Fibroblast of skin of abdomen (primary cell): ENCODE measurements at regions not wholly inside any gene's neighbourhood (a gene's known extent, or its start where the extent isn't known, plus 50 kb on each side); places are given as distances from the start of the nearest gene placed in this dataset.
A peak's percentile ranks its signal among the peaks of the same experiment; 100 is the strongest.

Experiments used
- DNase-seq: peaks from one replicate; pipeline ENCODE4 v3.0.0-alpha.2; 2013

DNA sequence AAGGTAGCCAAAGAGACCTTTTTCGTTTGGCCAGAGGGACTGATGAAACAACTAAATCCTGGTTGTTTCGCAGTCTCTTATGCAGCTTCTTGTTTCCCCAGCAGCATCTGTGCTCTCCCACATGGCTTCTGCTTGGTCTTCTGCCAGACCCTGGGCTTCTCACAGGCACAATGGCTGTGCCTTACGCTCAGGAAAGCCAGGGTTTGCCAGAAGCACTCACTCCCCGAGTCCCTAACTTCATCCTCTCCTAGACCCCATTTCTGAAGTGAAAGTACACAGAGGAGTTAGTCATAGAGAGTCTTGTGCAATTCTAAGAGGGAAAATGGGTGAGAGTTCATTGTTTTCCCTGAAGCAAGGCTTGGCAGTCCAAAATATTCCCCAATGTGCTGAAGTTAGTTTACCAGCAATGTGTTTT lies 121.7 kb downstream of the EVX1 start:
- DNase-seq = peak; percentile 58

DNA sequence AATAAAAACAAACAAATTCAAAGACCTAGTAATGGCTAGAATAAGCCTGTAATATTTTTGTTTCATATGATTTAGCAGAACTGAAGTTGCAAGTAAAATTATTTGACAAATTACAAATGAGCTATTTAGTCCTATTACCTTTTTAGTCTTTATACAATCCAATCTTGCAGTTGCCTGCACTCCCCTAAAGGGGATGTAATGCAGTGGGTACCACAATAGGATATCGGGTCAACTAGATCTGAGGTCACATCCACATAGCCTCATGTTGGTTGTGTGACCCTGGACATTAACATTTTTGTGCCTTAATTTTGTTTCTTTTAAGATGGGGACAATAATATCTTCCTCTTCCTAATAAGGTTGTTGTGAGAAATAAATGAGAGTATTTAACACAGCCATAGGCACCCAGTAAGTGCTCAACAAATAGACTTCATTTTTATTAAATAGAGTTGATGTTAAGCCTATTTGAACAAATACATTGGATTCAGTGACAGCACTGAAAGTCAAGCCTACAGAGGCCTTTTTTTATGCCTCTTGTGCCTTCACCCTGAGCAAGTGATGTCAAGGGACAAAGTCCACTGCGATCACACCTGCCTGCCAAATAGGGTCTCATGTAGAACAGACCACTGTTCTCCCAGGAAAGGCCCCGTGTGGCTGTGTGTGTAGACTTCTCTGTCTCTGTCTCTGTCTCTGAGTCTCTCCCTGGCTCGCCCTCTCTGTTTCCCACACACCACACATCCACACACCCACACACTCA lies 124.8 kb downstream of the EVX1 start:
- DNase-seq = no peak

DNA sequence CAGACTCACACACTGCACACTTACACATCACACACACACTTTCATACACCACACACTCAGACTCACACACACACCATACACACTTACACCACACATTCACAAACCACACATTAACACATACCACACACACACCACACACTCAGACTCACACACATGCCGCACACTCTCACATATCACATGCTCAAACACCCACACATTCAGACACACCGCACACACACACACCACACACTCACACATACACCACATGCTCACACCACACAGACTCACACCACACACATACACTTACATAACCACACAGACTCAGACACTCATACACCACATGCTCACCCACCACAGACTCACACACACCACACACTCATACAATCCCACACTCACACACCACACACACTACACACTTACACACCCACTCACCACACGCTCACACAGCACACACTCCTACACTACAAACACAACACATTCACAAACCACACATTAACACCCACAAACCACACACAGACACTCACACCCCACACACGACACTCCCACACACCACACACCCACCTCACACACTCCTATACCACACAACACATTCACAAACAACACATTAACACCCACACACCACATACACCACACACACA lies 125.4 kb downstream of the EVX1 start:
- no peak for DNase-seq

DNA sequence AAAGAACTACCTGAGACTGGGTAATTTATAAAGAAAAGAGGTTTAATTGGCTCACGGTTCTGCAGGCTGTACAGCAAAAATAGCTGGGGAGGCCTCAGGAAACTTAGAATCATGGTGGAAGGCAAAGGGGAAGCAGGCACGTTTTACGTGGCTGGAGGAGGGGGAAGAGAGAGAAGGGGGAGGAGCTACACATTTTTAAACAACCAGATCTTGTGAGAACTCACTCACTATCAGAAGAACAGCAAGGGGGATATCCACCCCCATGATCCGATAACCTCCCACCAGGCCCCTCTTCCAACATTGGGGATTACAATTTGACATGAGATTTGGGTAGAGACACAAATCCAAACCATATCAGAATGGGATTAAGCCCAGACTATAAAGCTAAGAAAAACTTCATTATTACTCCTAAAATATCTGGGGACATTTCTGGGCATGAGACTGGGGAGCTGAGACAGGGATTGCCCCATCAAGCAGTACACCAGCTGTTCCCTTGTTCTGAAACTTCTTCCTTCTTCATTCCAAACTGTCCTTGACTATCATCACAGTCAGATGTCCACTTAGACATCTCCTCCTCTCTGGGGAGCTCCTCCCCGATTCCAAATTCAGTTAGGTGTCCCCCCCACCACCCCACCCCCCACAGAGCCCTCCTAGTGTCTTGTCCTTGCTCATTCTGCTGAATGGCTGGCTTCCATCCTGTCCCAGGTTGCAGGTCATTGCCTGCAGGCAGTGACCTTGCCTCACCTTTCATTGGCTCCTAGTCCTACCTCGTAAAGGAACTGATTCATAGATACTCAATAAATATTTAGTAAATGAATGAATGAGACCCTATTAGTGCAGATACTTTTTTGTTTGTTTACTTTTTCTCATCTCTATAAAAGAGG lies 132.6 kb downstream of the EVX1 start:
- no peak for DNase-seq

DNA sequence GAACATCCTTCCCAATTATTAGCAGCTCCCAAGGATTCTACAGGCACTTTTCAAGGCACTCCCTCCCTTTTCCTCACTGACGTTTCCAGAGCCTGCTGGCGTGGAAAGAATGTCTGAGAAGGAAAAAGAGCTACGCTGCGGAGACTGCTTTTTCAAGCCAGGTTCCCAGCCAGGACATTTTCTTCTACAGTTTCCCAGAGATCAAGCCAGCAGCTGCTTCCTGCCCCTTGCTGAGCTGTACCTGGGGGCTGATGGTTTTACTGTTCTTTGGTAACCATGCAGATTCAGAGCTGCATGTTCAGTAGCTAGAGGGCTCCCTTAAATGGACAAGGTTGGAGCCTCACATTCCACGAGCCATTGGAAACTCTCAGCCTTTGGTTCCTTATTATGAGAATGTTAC lies 133.4 kb downstream of the EVX1 start:
- DNase-seq = no peak

DNA sequence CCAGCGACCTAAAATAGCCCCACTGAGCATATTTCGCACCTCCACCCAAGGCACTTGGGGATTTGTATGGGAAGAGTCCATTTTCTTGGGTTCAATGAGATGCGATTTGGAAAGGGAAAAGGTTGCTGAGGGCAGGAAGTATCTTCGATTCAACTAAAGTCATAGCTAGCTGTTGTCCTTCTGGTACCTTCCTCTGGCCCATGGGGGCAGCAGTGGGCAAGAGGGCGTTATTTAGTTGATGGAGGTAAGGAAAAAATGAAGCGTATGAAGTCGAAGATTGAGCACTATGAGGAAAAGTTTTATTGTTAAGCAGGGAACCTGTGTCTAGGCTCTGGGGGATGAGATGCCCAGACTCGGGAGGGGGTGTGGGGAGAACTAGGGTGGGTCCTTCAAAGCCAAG lies 135.4 kb downstream of the EVX1 start:
- no peak for DNase-seq

DNA sequence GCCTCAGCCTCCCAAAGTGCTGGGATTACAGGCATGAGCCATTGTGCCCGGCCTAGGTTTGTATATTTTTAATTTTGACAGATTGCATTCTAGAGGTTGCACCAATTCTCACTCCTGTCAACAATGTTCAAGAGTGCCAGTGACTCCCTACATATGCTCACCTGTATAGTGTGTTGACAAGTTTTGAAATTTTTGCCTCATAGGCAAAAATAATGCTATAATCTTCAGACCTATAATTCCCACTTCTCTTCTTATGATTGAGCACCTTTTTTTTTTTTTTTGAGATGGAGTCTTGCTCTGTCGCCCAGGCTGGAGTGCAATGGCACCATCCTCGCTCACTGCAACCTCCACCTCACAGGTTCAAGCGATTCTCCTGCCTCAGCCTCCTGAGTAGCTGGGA lies 139.7 kb downstream of the EVX1 start:
- no peak for DNase-seq

DNA sequence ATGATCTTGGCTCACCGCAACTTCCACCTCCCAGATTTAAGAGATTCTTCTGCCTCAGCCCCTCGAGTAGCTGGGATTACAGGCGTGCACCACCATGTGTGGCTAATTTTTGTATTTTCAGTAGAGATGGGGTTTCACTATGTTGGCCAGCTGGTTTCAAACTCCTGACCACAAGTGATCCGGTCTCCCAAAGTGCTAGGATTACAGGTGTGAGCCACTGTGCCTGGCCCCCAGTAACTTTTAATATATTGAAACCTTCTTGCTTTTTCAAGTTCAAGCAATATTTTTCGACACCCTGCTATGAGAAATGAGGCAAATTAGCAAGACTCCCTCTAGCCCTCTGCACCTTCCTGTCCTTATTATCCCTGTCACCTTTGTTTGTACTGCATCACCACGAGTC lies 144.0 kb downstream of the EVX1 start:
- no peak for DNase-seq

DNA sequence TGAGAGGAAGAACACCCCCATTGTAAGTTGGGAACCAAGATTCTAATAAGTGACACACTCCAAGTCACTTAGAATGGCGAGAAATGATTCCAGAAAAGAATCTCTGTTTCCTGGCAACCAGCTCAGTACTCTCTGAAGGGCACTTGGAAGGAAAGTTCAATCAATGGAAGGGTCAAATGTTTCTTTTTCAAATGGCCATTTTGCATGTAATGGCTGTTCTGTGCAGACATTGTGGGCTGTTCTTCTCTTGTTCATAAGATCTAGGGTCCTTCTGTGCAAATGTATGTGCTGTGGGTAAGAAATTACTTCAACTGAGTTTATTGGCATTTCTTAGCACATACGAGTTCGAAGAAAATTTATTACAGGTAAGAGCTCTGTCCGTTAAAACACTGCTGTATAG lies 145.3 kb downstream of the EVX1 start:
- DNase-seq = no peak

DNA sequence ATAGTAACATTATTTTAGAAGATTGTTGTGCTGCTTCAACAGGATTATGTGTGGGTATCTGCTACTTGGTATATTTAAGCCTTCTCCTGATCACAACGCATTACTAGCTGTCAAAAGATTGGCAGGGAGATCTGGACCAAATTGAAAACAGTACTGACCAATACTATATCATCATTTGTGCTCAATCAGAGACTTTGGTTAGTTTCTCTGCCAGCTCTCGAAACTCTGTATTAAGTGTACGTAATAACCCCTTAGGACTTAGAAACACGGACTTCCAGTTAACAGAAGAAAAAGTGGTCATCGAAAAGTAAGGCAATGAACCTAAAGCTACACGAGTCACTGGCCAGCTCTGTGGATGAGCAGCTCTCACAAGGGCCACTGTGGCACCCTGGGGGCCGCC lies 146.0 kb downstream of the EVX1 start:
- no peak for DNase-seq

DNA sequence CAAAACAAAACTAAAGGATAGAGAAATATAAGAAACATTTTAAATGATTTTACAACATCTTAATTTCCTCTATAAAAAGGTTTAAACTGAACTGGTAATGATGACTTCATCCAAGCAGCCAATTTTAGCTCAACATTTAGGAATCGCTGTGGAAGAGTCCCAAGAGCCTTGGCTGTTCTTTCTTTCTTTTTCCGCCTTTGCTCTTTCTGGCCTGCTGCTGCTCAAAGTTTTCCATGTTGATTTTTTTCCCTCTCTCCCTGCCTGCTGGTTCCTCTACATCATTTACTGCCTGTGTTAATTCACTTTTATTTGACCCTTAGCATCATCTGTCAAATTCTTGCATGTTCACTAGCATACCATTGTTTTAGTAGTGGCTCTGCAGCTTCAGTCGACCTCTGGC lies 146.9 kb downstream of the EVX1 start:
- DNase-seq = no peak

DNA sequence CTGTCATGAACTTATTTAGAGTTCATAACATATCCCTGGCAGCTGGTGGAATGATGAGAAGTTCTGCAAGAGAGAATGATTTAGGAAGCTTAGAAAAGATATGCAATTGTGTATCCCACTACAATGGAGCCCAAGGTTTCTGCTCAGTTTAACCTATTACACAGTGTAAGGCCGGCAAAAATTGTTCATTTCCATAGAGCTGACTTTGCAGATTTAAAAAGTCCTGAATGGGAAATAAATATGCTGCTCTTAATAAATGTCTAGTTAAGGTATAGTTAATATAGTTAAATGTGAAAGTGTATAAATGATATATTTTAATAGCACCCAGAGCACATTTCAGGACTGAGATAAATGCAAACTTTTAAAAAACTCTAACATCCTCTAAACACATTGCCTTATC lies 149.9 kb downstream of the EVX1 start:
- DNase-seq = no peak

DNA sequence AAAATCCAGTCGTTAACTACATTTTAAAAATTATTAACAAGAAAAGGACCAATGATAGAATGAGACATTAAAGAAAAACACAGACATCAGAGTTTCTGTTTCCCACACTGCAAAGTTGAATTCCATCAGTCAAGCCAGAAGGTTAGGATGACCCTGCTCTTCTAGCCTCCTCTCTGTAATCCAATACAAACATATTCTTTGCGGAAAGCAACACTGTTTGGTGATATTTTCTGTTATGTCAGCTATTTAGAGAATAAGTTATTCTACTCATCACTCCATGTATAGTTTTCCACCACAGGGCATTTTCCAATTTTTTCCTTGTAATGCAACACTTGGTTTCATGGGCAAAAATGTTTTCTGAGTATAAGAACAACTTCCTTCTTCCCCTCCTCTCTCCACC lies 152.3 kb downstream of the EVX1 start:
- no peak for DNase-seq

DNA sequence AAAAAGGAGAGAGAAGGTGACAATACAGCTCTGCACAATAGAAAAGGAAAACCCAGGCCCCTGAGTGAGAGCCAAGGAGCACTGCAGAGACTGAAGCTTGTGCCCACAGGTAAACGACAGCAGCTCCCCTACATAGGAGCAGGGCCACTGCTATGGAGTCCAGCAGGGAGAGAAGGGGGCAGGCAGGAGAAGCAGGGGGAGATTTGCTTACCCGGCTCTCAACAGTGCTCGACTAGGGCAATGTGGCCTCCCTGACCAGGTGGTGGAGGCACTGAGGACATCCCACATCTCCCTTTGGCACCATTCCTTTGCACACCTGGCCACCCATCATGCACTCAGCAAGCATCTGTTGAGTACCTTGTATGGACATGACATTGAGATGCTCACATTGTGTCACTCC lies 153.0 kb downstream of the EVX1 start:
- DNase-seq = no peak

DNA sequence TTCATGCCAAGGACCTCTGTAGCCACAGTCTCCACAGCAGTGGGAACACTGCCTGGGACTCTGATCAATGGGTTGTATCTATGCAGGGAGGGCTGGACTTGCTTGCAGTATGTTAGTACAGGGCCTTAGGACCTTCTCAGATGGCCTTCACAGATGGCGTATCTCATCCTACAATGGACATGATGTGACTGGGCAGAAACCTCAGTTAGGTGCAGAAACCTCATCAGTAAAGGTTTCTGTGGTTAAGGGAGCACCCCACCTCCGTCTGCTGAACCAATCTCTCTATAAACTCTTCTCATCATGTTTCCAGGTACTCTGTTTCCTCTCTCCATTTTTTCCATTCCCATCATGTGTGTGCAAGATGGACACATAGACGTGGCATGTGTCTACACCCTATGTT lies 154.9 kb downstream of the EVX1 start:
- no peak for DNase-seq

DNA sequence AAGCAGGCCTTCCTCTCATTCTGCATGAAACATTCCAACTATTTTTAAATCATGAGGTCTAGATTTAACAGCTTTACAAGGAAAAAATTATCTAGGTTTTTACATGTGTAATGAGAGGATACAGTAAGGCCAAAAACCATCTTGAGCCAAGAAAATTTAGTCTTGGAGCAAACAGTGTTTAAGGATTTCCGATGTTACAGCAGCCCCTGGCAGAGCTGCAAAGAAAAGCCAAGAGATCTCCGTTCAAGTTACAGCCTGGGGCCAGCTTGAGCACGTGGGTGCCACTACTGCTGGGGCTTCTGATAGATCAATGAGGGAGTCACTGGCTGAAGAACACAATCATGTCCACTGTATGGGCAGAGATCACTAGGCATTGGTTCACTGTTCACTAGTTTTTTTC lies 156.2 kb downstream of the EVX1 start:
- DNase-seq = no peak

DNA sequence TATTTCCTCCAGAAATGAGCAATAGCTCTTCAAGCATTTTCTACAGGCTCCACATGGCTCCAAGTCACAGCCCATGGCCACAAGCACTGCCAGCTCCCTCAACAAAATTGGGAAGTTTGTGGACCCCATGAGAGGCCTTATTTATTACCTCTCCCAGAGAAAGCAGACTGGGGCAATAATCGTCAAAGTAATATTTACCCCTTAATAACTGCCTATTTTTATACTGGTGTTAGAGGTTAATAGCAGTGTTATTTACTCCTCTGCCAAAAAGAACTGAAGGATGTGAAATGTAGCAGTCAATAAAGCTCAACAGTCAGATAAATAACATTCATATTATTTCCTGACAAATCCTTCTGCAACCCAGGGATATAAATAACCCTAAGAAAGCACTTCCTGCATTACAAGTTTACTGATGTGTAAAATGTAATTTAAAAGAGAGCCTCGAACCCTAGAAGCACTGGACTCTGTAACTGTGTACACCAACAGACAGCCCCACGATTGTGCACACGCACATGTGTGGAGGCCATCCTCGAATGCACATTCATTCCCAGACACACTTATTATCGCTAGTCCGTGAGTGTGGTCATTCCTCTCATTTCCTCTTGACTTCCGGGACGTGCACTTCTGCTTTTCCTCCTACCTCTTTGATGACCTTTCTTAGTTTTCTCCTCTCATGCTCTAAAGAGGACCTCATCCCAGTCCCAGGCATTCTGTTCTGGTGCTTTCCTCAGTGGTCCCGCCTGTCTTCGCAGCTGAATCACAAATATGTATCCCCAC lies 157.4 kb downstream of the EVX1 start:
- DNase-seq = no peak

DNA sequence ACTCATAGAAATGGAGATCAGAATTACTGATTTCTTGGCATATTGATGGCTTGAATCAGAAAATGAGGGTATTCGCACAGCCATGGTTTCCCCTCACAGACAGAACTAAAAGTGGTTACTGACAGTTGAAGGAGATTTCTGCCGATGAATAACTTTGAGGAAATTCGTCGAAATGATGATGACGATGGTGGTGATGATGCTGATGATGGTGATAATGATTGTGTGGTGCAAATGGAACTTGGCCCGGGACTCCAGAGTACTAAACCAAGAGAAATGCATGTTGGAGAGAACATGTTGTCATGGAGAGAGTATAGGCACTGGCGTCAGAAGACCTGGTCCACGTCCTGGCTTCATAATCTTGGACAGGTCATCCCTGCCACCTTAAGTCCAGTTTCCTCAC lies 163.2 kb downstream of the EVX1 start:
- DNase-seq = no peak

DNA sequence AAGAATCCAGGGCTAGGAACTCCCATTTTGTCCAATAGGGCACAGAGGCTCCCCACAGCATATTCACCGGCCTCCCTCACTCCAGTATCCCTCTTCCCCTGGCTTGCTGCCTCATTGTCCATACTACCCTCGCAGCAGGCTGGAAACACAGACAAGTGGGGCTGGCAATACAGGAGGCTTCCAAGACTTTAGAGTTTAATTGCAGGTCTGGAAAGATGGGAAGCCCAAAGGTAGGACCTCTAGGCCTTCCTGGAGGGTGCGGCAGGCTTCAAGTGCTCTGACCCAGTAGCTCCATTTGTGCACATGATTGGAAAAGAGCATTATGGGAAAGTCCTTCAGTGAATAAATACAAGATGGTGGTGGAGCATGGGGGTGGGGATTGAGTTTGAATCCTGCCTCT lies 166.7 kb downstream of the EVX1 start:
- no peak for DNase-seq

DNA sequence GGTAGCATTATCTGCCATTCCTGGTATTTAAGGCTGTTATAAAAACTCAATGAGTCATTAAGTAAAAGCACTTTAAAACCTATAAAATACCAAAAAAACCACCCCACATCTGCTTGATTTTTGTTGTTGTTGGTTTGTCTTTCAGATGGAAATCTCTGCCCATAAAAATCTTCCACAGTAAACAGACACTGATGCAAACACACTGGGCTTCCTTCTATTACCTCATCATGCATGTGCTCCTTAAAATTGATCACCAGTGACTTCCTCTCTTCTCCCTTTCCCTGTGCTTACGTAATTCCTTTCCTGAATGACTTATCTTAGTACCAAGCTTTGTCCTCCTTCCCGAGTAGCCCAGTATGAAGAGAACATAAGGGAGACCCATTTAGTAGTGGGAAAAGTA lies 167.2 kb downstream of the EVX1 start:
- no peak for DNase-seq

DNA sequence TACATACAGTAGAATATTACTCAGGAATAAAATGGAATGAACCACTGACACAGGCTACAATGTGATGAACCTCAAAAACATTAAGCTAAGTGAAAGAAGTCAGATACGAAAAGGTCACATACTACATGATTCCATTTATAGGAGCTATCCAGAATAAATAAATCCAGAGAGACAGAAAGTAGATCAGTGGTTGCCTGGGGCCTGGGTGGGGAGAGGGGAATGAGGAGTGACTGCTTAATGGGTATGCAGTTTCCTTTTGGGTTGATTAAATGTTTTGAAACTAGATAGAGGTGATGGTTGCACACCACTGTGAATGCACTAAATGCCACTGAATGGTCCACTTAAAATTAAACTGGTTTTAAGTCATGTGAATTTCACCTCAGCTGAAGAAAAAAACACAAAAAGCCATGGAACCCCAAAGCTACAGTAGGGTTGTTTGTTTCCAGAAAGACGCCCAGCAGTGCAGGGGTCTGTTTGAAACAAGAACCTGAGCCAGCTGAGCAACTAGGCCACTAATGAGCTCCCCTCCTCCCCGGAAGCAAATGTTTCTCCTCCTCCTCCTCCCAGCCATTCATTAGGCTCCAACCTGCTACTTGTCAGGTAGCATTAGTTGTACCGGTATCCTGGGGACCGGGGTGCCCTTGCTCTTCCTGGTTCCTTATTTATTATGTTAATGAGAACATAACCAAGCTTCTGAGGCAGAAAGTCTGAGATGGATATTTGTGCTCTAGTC lies 168.4 kb downstream of the EVX1 start:
- no peak for DNase-seq

DNA sequence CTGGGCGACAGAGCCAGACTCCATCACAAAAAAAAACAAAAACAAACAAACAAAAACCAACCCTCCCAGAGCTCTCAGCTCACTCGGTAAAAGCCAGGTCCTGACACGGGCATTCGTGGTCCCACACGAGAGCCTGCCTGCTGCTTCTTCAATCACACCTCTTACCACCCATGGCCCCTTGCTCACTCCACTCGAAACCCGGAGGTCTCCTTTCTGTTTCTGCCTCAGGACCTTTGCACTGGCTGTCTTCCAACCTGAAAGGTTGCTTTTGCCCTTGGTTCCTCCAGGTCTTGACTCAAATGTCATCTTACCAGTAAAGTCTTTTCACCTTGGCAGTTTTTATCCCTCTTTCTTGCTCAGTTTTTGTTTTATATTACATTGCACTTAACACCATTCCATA lies 169.6 kb downstream of the EVX1 start:
- DNase-seq = no peak
